ENCODE measurements at regions not wholly inside any gene's neighbourhood (a gene's known extent, or its start where the extent isn't known, plus 50 kb on each side); places are given as distances from the start of the nearest gene placed in this dataset.

GRCh38 chr5:88405783-88406182 is 137.1 kb upstream of the TMEM161B start:
- Histone ChIP-seq H3K27ac (ENCODE audit: low read depth in 1 of 2, low read length in 2 of 2) (no peak overlapping the region), H3K36me3 (ENCODE audit: insufficient read depth, low read length) (no peaks in the 10 kb centered on the region), H3K9me3 (ENCODE audit: control insufficient read depth in 1 of 2, insufficient read depth in 1 of 2, low read length in 2 of 2) (no peaks in the 10 kb centered on the region), H3K27me3 (ENCODE audit: control insufficient read depth in 1 of 2, insufficient read depth in 2 of 2, low read length in 2 of 2) (no peaks in the 10 kb centered on the region), H3K4me1 (ENCODE audit: insufficient read depth, low read length) (no peaks in the 10 kb centered on the region), H3K4me3 (ENCODE audit: low read length) (no peak overlapping the region)
- ChIA-PET POLR2A (no interaction called here), CTCF (no interaction called here)
- Mint-ChIP-seq H3K27me3 (peaks cover 19% of the 10 kb centered on the region), H3K36me3 (ENCODE audit: low read depth) (no peaks in the 10 kb centered on the region), H3K4me1 (ENCODE audit: low read depth) (no peaks in the 10 kb centered on the region), H3K27ac (no peak overlapping the region), H3K4me3 (no peak overlapping the region), H3K9me3 (no peaks in the 10 kb centered on the region)
- no peak for TF ChIP-seq CTCF (IDR thresholded peaks at IDR 0.05)
- intact Hi-C loops (cut with DNase I, micrococcal nuclease): no loop called here
- DNase-seq (no peak), ATAC-seq (ENCODE audit: poor library complexity) (no peak)

- intact Hi-C loops (cut with DNase I, micrococcal nuclease): no loop called here
- DNase-seq (no peak), ATAC-seq (ENCODE audit: poor library complexity) (no peak)
- ChIA-PET POLR2A (no interaction called here), CTCF (interaction anchor here (1.3 kb wide), 1 partner anchor 20 kb away, joined by 3 read pairs; no protein-coding TSS in a partner anchor)
- Mint-ChIP-seq H3K36me3 (ENCODE audit: low read depth) (no peaks in the 10 kb centered on the region), H3K9me3 (no peaks in the 10 kb centered on the region), H3K4me3 (no peak overlapping the region), H3K4me1 (ENCODE audit: low read depth) (no peaks in the 10 kb centered on the region), H3K27me3 (peaks cover 19% of the 10 kb centered on the region), H3K27ac (no peak overlapping the region)
- no peaks in the 10 kb centered on the region for H3K36me3 ChIP-seq (ENCODE audit: insufficient read depth, low read length)
- no peaks in the 10 kb centered on the region for H3K9me3 ChIP-seq (ENCODE audit: control insufficient read depth in 1 of 2, insufficient read depth in 1 of 2, low read length in 2 of 2)
- no peak overlapping the region for H3K27ac ChIP-seq (ENCODE audit: low read depth in 1 of 2, low read length in 2 of 2)
- no peaks in the 10 kb centered on the region for H3K4me1 ChIP-seq (ENCODE audit: insufficient read depth, low read length)
- H3K27me3 ChIP-seq (ENCODE audit: control insufficient read depth in 1 of 2, insufficient read depth in 2 of 2, low read length in 2 of 2): no peaks in the 10 kb centered on the region
- no peak for TF ChIP-seq CTCF (IDR thresholded peaks at IDR 0.05)
- H3K4me3 ChIP-seq (ENCODE audit: low read length): no peak overlapping the region
Measured at GRCh38 chr5:88404405-88404804, 135.8 kb upstream of the TMEM161B start.

- peaks cover 2 to 7% of the 10 kb centered on the region in 2 experiments for H3K27me3 ChIP-seq (ENCODE audit: control insufficient read depth in 1 of 2, insufficient read depth in 2 of 2, low read length in 2 of 2)
- Mint-ChIP-seq H3K4me3 (no peak overlapping the region), H3K27me3 (peaks cover 28% of the 10 kb centered on the region), H3K36me3 (ENCODE audit: low read depth) (no peaks in the 10 kb centered on the region), H3K4me1 (ENCODE audit: low read depth) (no peaks in the 10 kb centered on the region), H3K9me3 (no peaks in the 10 kb centered on the region), H3K27ac (no peak overlapping the region)
- no peak for DNase-seq
- ChIA-PET CTCF (no interaction called here), POLR2A (no interaction called here)
- TF ChIP-seq CTCF (IDR thresholded peaks at IDR 0.05): no peak
- no peak overlapping the region for H3K27ac ChIP-seq (ENCODE audit: low read depth in 1 of 2, low read length in 2 of 2)
- ATAC-seq (ENCODE audit: poor library complexity): no peak
- H3K36me3 ChIP-seq (ENCODE audit: insufficient read depth, low read length): no peaks in the 10 kb centered on the region
- intact Hi-C loops (cut with DNase I, micrococcal nuclease): no loop called here
- no peaks in the 10 kb centered on the region for H3K4me1 ChIP-seq (ENCODE audit: insufficient read depth, low read length)
- H3K4me3 ChIP-seq (ENCODE audit: low read length): no peak overlapping the region
- no peaks in the 10 kb centered on the region for H3K9me3 ChIP-seq (ENCODE audit: control insufficient read depth in 1 of 2, insufficient read depth in 1 of 2, low read length in 2 of 2)
Measured at GRCh38 chr5:88401686-88402085, 133.0 kb upstream of the TMEM161B start.

Data from CD4-positive, alpha-beta T cell (primary cell).